Smooth muscle cell (in vitro differentiated cells): ENCODE measurements at regions not wholly inside any gene's neighbourhood (a gene's known extent, or its start where the extent isn't known, plus 50 kb on each side); places are given as distances from the start of the nearest gene placed in this dataset.

Experiments
- DNase-seq: peaks from one replicate; lab custom pipeline; 2025; ENCODE audit not compliant: unreplicated experiment; lab: John Stamatoyannopoulos, UW
- H2AFZ ChIP-seq: fragments of 200-600 bp; sonication (generic); 2 replicates; pipeline ENCODE4 v1.6.0; 2016; ENCODE audit warnings: antibody characterized with exemption, low read depth, mild to moderate bottlenecking
- H3F3A ChIP-seq: fragments of 200-600 bp; sonication (generic); 2 replicates; pipeline ENCODE4 v1.6.0; 2017; ENCODE audit warnings: antibody characterized with exemption, low read depth
- H3K27ac ChIP-seq: fragments of 200-600 bp; sonication (generic); 2 replicates; pipeline ENCODE4 v1.5.1; 2016; ENCODE audit warnings: low read depth, mild to moderate bottlenecking
- H3K27me3 ChIP-seq: fragments of 200-600 bp; sonication (generic); 2 replicates; pipeline ENCODE4 v1.6.1; 2016; ENCODE audit warnings: low read depth, mild to moderate bottlenecking
- H3K36me3 ChIP-seq: fragments of 200-600 bp; sonication (generic); 2 replicates; pipeline ENCODE4 v1.5.1; 2016; ENCODE audit warnings: low read depth
- H3K4me1 ChIP-seq: fragments of 200-600 bp; sonication (generic); 2 replicates; pipeline ENCODE4 v1.5.1; 2016; ENCODE audit warnings: low read depth
- H3K4me2 ChIP-seq: fragments of 200-600 bp; sonication (generic); 2 replicates; pipeline ENCODE4 v1.6.0; 2016; ENCODE audit warnings: mild to moderate bottlenecking
- H3K4me3 ChIP-seq: fragments of 200-600 bp; sonication (generic); 2 replicates; pipeline ENCODE4 v1.5.1; 2016; ENCODE audit warnings: mild to moderate bottlenecking
- H3K79me2 ChIP-seq: fragments of 200-600 bp; sonication (generic); 2 replicates; pipeline ENCODE4 v1.6.0; 2016; ENCODE audit warnings: low read depth, mild to moderate bottlenecking
- H3K9ac ChIP-seq: fragments of 200-600 bp; sonication (generic); 2 replicates; pipeline ENCODE4 v1.6.0; 2016; ENCODE audit warnings: low read depth
- H3K9me3 ChIP-seq: fragments of 200-600 bp; sonication (generic); replicated peaks from 2 replicates; pipeline ENCODE4 v1.5.1; 2016; ENCODE audit warnings: low read depth
- H4K20me1 ChIP-seq: fragments of 200-600 bp; sonication (generic); 2 replicates; pipeline ENCODE4 v1.6.0; 2016; ENCODE audit warnings: low read depth
- CTCF ChIP-seq: fragments of 200-600 bp; sonication (generic); IDR thresholded peaks from 2 replicates; pipeline ENCODE4 v1.5.1; 2017; ENCODE audit warnings: borderline replicate concordance, mild to moderate bottlenecking, antibody characterized with exemption; ENCODE audit not compliant: insufficient read depth, poor library complexity, severe bottlenecking
- WGBS: methylation state at CpG from one replicate; pipeline ENCODE4 v1.1.7; 2016; ENCODE audit warnings: low lambda C conversion rate; 5-methylcytosine and 5-hydroxymethylcytosine counted together

GRCh38 chr1:34682452-34683223 is 72.2 kb upstream of the GJB5 start:
- Histone ChIP-seq H3K9ac (no peak overlapping the region), H3K36me3 (no peaks in the 10 kb centered on the region), H3K27ac (no peak overlapping the region), H3K4me3 (no peak overlapping the region), H3K4me2 (no peak overlapping the region), H3K27me3 (peaks cover 4% of the 10 kb centered on the region), H2AFZ (no peak overlapping the region), H3K4me1 (no peaks in the 10 kb centered on the region), H3K9me3 (no peaks in the 10 kb centered on the region), H3K79me2 (no peaks in the 10 kb centered on the region), H4K20me1 (no peaks in the 10 kb centered on the region), H3F3A (no peaks in the 10 kb centered on the region)
- no peak for TF ChIP-seq CTCF
- WGBS = 95% methylated on average over 5 of the region's 5 CpGs
- DNase-seq = no peak

GRCh38 chr1:34683616-34684015 is 71.2 kb upstream of the GJB5 start:
- Histone ChIP-seq H3K4me3 (no peak overlapping the region), H3K9ac (no peak overlapping the region), H3F3A (no peaks in the 10 kb centered on the region), H4K20me1 (no peaks in the 10 kb centered on the region), H3K79me2 (no peaks in the 10 kb centered on the region), H3K27ac (no peak overlapping the region), H2AFZ (no peak overlapping the region), H3K4me1 (no peaks in the 10 kb centered on the region), H3K27me3 (peaks cover 4% of the 10 kb centered on the region), H3K9me3 (no peaks in the 10 kb centered on the region), H3K4me2 (no peak overlapping the region), H3K36me3 (no peaks in the 10 kb centered on the region)
- DNase-seq = no peak
- 86% methylated on average over 3 of the region's 3 CpGs for WGBS
- TF ChIP-seq CTCF = no peak

GRCh38 chr1:34684266-34684665 is 70.6 kb upstream of the GJB5 start:
- no peak overlapping the region for H3K27ac ChIP-seq
- H3K36me3 ChIP-seq = no peaks in the 10 kb centered on the region
- WGBS = 17% methylated on average over 5 of the region's 5 CpGs
- H3K27me3 ChIP-seq = peaks cover 4% of the 10 kb centered on the region
- H3K4me1 ChIP-seq = no peaks in the 10 kb centered on the region
- no peaks in the 10 kb centered on the region for H3K9me3 ChIP-seq
- no peak overlapping the region for H2AFZ ChIP-seq
- H3K4me3 ChIP-seq = no peak overlapping the region
- H3F3A ChIP-seq = no peaks in the 10 kb centered on the region
- DNase-seq = no peak
- no peak overlapping the region for H3K9ac ChIP-seq
- H4K20me1 ChIP-seq = no peaks in the 10 kb centered on the region
- no peaks in the 10 kb centered on the region for H3K79me2 ChIP-seq
- H3K4me2 ChIP-seq = no peak overlapping the region
- no peak for TF ChIP-seq CTCF

- Histone ChIP-seq H3K79me2 (no peaks in the 10 kb centered on the region), H3K9me3 (no peaks in the 10 kb centered on the region), H3K9ac (no peak overlapping the region), H3K27ac (no peak overlapping the region), H3K4me1 (no peaks in the 10 kb centered on the region), H3K4me2 (no peak overlapping the region), H4K20me1 (no peaks in the 10 kb centered on the region), H3K27me3 (peaks cover 7% of the 10 kb centered on the region), H3F3A (no peaks in the 10 kb centered on the region), H2AFZ (no peak overlapping the region), H3K36me3 (no peaks in the 10 kb centered on the region), H3K4me3 (no peak overlapping the region)
- no peak for DNase-seq
- no peak for TF ChIP-seq CTCF
- 84% methylated on average over 2 of the region's 2 CpGs for WGBS
These were observed 69.6 kb upstream of the GJB5 start for GRCh38 chr1:34685225-34685624.
